Esophagus squamous epithelium (tissue), 4 donors: ENCODE measurements at regions not wholly inside any gene's neighbourhood (a gene's known extent, or its start where the extent isn't known, plus 50 kb on each side); places are given as distances from the start of the nearest gene placed in this dataset.

Experiments
- POLR2A ChIP-seq, 4 donors: fragments of 450-650 bp; IDR thresholded peaks; one replicate each; pipeline ENCODE4 v1.6.1; 2017; ENCODE audit warnings: antibody characterized with exemption in 4 of 4, mild to moderate bottlenecking in 4 of 4, moderate library complexity in 3 of 4
- TF ChIP-seq, protein P1 (sequence below), 6 experiments: fragments of 450-650 bp in 4 of 6; fragments of 200-600 bp in 2 of 6; sonication (generic) in 2 of 6; IDR thresholded peaks; one replicate each; pipeline ENCODE4 v1.5.1; 2016 to 2019; ENCODE audit warnings: antibody characterized with exemption in 6 of 6, mild to moderate bottlenecking in 4 of 6, moderate library complexity in 4 of 6

DNA sequence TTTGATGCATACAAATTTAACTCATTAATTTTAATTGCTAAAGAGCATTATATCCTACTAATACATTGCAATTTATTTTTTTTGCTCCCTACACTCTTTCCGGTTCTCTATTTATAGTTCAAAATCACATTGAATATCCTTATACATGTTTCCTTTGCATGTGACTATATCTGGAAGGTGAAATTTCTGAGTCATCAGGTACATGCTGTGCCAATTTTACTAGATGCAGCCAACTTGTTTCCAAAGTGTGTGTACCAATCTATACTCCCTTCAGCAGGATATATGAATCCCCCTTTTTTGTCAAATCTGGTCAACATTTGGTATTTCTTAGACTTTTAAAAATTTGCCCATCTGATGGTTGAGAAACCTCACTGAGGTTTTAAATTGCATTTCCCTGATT, 602.9 kb upstream of the CAMK1G start:
- TF ChIP-seq, protein P1, sequence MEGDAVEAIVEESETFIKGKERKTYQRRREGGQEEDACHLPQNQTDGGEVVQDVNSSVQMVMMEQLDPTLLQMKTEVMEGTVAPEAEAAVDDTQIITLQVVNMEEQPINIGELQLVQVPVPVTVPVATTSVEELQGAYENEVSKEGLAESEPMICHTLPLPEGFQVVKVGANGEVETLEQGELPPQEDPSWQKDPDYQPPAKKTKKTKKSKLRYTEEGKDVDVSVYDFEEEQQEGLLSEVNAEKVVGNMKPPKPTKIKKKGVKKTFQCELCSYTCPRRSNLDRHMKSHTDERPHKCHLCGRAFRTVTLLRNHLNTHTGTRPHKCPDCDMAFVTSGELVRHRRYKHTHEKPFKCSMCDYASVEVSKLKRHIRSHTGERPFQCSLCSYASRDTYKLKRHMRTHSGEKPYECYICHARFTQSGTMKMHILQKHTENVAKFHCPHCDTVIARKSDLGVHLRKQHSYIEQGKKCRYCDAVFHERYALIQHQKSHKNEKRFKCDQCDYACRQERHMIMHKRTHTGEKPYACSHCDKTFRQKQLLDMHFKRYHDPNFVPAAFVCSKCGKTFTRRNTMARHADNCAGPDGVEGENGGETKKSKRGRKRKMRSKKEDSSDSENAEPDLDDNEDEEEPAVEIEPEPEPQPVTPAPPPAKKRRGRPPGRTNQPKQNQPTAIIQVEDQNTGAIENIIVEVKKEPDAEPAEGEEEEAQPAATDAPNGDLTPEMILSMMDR (IDR thresholded peaks at IDR 0.05) = no peak
- TF ChIP-seq POLR2A (IDR thresholded peaks at IDR 0.05) = no peak
